NCI-H2196 (cell line): ENCODE measurements at regions not wholly inside any gene's neighbourhood (a gene's known extent, or its start where the extent isn't known, plus 50 kb on each side); places are given as distances from the start of the nearest gene placed in this dataset.

ENCODE experiments used
- DNase-seq: peaks from one replicate; lab custom pipeline; 2025; ENCODE audit not compliant: unreplicated experiment; lab: John Stamatoyannopoulos, UW

DNA sequence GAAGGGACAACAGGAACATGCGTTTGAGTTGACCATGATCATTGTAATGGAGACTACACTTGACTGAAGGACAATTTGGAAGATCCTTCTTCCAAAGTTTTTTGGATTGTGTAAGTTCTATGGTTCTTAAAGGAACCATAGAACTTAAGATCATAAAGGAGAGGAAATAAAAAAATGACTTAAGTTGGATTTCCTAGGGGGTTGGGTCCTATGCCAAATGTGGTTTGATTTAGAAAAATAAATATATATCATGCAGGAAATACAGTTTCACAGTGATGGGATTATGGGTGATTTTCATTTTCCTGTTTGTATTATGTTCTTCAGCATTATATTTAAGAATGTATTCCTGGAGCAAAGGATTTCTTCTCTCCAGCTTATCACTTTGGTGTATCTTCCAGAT lies 305.5 kb upstream of the DPH6 start:
- no peak for DNase-seq

GRCh38 chr15:35852818-35853624 lies 307.1 kb upstream of the DPH6 start:
- no peak for DNase-seq

GRCh38 chr15:35854316-35854715 lies 308.4 kb upstream of the DPH6 start:
- DNase-seq, result no peak

DNA sequence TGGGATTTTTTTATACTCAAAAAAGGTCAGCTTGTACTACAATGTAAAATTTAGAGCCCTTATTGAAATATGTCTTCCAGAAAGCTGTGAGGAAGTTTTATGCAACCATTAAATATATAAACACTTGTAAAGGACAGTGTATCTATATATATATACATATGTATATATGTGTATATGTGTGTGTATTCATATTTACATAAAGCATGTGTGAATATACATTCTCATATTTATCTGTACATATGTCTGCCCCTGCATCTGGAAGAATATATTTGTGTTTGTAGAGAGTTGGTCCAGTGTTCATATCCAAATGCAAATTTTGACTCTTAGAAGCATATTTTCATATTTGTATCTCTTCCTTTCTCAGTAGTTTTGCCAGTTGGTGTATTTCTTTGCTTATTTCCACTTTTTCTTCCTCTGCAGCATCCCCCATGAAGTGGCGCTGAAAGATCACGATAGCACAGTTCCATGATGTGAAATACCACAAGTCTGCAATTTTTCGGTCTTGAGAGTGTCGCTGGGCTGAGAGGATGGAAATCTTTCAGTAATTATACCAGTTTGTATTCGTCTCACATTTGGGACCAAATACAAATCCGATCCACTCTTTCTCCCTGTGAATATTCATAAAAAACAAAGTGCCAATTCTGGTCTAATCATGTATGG lies 311.7 kb upstream of the DPH6 start:
- no peak for DNase-seq

DNA sequence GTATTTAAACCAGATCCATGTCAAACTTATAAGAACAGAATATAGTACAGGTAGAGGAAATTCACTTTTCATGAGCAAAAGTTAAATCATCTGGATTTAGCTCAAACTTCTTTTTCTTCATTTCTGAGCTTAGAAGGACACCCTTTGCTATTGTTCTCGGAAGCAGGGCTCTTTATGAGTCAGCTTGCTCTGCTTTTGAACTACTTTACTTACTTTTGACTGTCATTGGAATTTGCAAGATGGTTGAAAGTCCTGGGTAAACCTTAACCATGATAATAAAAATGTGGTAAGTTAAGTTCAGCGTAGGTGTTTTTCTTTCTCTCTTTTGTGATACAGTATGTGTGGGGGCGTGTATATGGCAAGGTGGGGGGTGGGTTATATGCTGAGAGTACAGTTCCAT lies 312.7 kb upstream of the DPH6 start:
- DNase-seq, result no peak

DNA sequence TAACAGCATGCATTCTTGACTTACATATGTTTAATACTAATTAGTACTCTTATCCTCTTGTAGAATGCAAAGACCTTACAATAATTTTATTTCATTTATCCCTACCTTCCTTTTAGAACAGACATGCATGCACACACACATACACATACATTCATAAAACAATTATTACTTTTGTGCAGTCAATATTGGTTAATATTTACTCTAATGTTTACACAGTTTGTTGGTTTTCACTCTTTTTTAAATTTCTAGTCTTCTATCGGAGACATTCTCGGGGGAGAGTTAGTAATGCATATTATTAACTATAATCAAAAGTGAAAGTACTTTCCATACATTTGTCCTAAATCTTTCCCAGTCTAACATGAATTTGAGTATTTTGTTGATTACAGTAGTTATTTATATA lies 317.7 kb upstream of the DPH6 start:
- DNase-seq, result no peak

GRCh38 chr15:35867356-35867755 lies 321.4 kb upstream of the DPH6 start:
- no peak for DNase-seq

DNA sequence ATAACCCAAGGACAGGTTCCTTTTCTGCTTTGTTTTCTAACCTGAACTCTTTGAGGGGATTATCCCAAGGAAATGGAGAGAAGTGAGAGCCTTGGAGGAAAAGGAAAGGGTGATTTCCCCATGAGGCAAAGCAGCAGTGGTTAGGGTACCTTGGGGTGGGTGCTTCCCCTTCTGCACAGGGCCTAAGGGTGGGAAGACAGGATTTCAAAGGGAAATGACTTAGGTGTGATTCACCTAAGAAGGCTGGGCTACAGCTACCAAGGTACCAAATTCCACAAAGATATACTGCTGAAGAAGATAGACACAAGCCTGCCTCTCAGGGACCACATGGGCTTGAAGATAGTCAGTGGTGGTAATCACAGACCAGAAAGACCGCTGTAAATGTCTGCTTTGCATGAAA lies 325.3 kb upstream of the DPH6 start:
- DNase-seq, result no peak

- DNase-seq, result no peak
These were observed 325.8 kb upstream of the DPH6 start for GRCh38 chr15:35871812-35872211.

- DNase-seq, result no peak
These were observed 326.6 kb upstream of the DPH6 start for GRCh38 chr15:35872577-35872976.

GRCh38 chr15:35874260-35874905 lies 328.4 kb upstream of the DPH6 start:
- no peak for DNase-seq

DNA sequence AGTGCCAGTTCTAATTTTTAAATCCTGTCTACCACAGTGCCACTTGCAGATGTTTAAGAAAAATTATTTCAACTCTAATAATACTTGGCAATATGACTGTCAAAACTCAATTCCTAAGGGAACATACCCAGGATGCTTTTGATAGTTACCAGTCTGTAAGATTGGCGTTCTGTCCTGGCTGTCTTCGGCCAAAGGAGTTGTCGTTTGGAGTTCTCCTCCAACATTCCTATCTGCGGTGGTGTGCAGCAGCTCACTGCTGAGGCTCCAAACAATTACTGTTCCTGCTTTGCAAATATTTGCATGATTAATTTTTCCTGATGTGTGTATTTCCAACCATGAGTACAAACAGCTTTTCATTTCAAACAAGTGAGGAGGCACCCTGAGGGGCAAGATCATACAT lies 330.8 kb upstream of the DPH6 start:
- no peak for DNase-seq

DNA sequence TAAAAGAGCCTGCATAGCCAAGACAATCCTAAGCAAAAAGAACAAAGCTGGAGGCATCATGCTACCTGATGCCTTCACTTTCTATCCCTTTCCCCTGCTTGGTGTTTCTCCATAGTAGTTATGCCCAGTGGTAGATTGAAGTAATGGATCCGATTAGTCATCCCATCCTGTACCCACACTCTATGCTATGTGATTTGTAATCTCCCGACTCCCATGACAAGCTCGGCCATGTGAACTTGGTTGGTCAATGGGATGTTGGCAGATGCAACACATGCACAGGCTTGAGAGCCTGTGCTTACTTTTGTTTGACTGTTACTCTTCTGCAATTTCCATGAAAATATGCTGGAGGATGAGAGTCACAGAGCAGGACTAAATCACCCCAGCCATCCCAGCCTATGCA lies 334.9 kb upstream of the DPH6 start:
- DNase-seq, result no peak

DNA sequence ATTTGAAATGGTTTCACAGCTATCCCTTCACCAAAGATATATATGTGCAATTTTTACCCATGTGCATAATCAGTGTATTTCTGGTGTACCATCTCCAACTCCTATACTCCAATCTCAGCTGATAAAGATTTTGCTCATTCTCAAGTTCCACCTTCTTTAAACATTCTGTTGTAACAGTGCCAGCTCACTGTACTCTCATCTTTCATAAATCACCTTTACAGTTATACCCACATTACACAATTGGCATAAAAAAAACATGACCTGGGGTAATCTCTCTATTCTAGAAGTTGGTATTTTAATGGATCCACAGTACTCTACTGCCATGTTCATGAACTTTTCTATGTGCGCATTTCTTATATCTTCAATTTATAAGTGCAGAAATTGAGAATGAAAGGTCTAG lies 339.9 kb upstream of the DPH6 start:
- no peak for DNase-seq

DNA sequence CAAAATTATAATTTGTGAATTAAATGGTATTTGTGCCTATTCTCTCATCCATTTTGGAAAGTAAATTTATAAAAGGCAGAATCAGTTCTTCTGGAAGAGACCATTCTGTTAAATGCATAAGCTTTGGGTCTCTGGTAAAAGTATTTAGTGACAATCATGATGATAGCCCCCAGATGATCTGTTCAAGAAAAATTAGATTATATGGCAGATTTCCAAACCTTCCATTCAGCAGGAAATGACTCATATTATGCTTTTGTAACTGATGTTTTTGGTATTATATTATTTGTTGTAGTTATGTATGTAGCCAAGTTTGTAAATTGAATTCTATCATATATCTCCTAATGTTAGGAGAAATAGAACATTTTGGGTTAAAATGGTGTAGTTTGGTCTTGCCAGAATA lies 340.8 kb upstream of the DPH6 start:
- DNase-seq, result no peak

GRCh38 chr15:35888815-35889214 lies 342.9 kb upstream of the DPH6 start:
- DNase-seq, result no peak

- no peak for DNase-seq
These were observed 361.5 kb upstream of the DPH6 start for GRCh38 chr15:35907511-35907910.

- no peak for DNase-seq
These were observed 363.4 kb upstream of the DPH6 start for GRCh38 chr15:35909414-35909813.

DNA sequence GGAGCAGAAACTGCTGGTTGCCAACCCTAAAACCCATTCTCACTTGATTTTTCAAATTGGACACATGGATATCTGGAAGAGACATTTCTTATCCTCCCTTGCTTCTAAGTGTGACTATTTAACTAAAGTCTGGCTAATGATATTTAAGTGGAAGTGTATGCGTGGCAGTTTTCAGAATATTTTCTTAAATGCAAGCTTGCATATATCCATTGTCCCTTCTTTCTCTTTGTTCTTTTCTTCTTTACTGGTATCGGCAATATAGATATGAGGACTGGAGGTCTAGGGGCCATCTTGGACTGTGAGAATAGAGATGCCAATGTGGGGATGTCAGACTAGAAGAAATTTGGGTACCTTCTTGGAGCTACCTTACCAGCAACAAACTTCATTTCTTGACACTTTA lies 364.3 kb upstream of the DPH6 start:
- DNase-seq, result no peak

- peak; percentile 1 for DNase-seq
These were observed 365.2 kb upstream of the DPH6 start for GRCh38 chr15:35911052-35911777.

DNA sequence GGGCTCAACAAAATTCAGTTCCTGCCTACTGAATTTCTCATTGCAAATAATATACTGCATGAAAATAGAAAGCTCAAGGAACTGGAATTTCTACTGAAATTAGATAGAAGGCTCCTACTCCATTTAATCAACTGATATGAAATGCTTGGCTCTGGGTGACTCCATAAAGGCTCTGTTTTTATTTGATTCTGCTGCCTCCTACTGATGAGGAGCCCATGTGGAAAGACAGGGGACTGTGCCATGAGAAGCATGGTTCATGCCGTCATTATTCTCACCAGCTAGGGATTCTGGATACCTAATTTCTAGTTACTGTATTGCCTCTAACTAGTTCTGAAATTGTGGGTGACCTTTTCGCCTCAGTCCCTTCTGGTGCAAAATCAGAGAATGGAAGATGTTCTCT lies 366.2 kb upstream of the DPH6 start:
- no peak for DNase-seq

GRCh38 chr15:35914573-35914972 lies 368.6 kb upstream of the DPH6 start:
- no peak for DNase-seq
